Parathyroid adenoma (tissue), 2 donors: ENCODE measurements at regions not wholly inside any gene's neighbourhood (a gene's known extent, or its start where the extent isn't known, plus 50 kb on each side); places are given as distances from the start of the nearest gene placed in this dataset.

Source experiments
- H2AFZ ChIP-seq: fragments of 300-600 bp; sonication (generic); one replicate; pipeline ENCODE4 v1.7.0; 2017; ENCODE audit warnings: antibody characterized with exemption, mild to moderate bottlenecking
- H3K27ac ChIP-seq: fragments of 300-600 bp; sonication (generic); one replicate; pipeline ENCODE4 v1.7.0; 2017
- H3K27me3 ChIP-seq: fragments of 300-600 bp; sonication (generic); one replicate; pipeline ENCODE4 v1.7.0; 2017; ENCODE audit warnings: low read length; ENCODE audit not compliant: control insufficient read depth, insufficient read depth
- H3K36me3 ChIP-seq: fragments of 300-600 bp; sonication (generic); one replicate; pipeline ENCODE4 v1.7.0; 2017; ENCODE audit warnings: low read length; ENCODE audit not compliant: control insufficient read depth, insufficient read depth
- H3K4me1 ChIP-seq: fragments of 300-600 bp; sonication (generic); one replicate; pipeline ENCODE4 v1.7.0; 2017; ENCODE audit warnings: control low read depth
- H3K4me2 ChIP-seq: fragments of 300-600 bp; sonication (generic); one replicate; pipeline ENCODE4 v1.7.0; 2017; ENCODE audit warnings: low read length
- H3K4me3 ChIP-seq: fragments of 300-600 bp; sonication (generic); one replicate; pipeline ENCODE4 v1.7.0; 2017; ENCODE audit warnings: low read depth, low read length
- H3K79me2 ChIP-seq: fragments of 300-600 bp; sonication (generic); one replicate; pipeline ENCODE4 v1.7.0; 2017; ENCODE audit warnings: control low read depth
- H3K9ac ChIP-seq: fragments of 300-600 bp; sonication (generic); one replicate; pipeline ENCODE4 v1.7.0; 2017; ENCODE audit warnings: mild to moderate bottlenecking
- H3K9me3 ChIP-seq: fragments of 300-600 bp; sonication (generic); one replicate; pipeline ENCODE4 v1.7.0; 2017; ENCODE audit warnings: low read length; ENCODE audit not compliant: control insufficient read depth
- TF ChIP-seq, protein P1 (sequence below): fragments of 300-600 bp; sonication (generic); IDR thresholded peaks from one replicate; pipeline ENCODE4 v1.7.0; 2017; ENCODE audit warnings: antibody characterized with exemption, mild to moderate bottlenecking
- donor health status: primary hyperparathyroidism.

DNA sequence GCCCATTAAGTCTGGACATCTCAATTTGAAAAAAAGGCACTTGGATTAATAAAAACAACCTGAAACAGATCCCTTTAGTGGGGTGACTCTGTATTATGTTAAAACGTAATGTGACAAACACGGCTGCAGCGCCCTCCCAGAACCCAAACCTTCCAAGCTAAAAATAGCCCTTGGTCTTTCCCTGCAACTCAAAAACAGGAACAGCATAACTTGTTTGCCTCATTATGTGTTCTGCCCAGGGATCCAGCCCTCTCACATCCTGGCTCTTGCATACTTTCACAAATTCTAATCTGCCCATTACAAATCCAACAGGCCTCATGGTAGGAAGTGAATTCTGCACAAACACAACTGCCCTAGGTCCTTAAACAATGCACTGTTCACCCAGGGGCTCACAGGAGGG, 94.7 kb upstream of the GADD45A start:
- Histone ChIP-seq H2AFZ (peak overlapping the region; percentile 50), H3K4me2 (peak overlapping the region; percentile 34), H3K27me3 (no peaks in the 10 kb centered on the region), H3K79me2 (no peaks in the 10 kb centered on the region), H3K36me3 (no peaks in the 10 kb centered on the region), H3K4me1 (peaks cover 21% of the 10 kb centered on the region), H3K9ac (no peak overlapping the region), H3K9me3 (no peaks in the 10 kb centered on the region), H3K4me3 (no peak overlapping the region), H3K27ac (peak overlapping the region; percentile 19)
- TF ChIP-seq, protein P1, sequence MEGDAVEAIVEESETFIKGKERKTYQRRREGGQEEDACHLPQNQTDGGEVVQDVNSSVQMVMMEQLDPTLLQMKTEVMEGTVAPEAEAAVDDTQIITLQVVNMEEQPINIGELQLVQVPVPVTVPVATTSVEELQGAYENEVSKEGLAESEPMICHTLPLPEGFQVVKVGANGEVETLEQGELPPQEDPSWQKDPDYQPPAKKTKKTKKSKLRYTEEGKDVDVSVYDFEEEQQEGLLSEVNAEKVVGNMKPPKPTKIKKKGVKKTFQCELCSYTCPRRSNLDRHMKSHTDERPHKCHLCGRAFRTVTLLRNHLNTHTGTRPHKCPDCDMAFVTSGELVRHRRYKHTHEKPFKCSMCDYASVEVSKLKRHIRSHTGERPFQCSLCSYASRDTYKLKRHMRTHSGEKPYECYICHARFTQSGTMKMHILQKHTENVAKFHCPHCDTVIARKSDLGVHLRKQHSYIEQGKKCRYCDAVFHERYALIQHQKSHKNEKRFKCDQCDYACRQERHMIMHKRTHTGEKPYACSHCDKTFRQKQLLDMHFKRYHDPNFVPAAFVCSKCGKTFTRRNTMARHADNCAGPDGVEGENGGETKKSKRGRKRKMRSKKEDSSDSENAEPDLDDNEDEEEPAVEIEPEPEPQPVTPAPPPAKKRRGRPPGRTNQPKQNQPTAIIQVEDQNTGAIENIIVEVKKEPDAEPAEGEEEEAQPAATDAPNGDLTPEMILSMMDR = no peak

DNA sequence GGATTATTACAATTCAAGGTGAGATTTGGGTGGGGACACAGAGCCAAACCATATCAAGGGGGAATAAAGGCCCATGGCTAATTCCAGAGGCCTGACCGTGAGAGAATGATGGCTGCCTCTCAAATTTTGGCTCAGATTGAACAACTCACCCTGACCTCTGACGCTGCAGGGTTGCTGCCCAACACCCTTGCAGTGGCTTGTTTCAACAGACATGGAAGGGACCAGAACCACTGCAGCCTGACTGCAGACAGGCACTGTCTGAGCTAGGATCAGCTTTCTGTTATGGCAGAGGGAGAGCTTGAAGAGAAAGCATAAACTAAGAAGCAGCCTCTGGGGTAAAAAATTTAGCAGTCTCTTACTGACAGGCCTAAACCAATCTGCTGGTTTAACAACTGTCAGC, 90.2 kb upstream of the GADD45A start:
- Histone ChIP-seq H3K9me3 (no peaks in the 10 kb centered on the region), H2AFZ (no peak overlapping the region), H3K9ac (no peak overlapping the region), H3K27me3 (no peaks in the 10 kb centered on the region), H3K4me3 (no peak overlapping the region), H3K27ac (no peak overlapping the region), H3K79me2 (no peaks in the 10 kb centered on the region), H3K4me2 (no peak overlapping the region), H3K4me1 (peaks cover 6% of the 10 kb centered on the region), H3K36me3 (no peaks in the 10 kb centered on the region)
- TF ChIP-seq, protein P1 = no peak

DNA sequence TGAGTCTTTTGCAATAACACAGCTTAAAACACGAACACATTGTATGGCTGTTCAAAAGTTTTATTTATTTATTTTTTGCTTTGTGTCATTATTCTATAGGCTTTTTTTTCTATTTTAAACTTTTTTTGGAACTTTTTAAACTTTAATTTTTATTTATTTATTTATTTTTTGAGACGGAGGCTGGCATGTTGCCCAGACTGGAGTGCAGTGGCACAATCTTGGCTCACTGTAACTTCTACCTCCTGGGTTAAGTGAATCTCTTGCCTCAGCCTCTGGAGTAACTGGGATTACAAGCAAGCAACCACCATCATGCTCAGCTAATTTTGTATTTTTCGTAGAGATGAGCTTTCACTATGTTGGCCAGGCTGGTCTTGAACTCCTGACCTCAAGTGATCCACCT, 88.3 kb upstream of the GADD45A start:
- Histone ChIP-seq H3K79me2 (no peaks in the 10 kb centered on the region), H3K27me3 (no peaks in the 10 kb centered on the region), H2AFZ (no peak overlapping the region), H3K4me3 (no peak overlapping the region), H3K9me3 (no peaks in the 10 kb centered on the region), H3K9ac (no peak overlapping the region), H3K27ac (no peak overlapping the region), H3K4me1 (no peaks in the 10 kb centered on the region), H3K4me2 (no peak overlapping the region), H3K36me3 (no peaks in the 10 kb centered on the region)
- TF ChIP-seq, protein P1 = no peak

DNA sequence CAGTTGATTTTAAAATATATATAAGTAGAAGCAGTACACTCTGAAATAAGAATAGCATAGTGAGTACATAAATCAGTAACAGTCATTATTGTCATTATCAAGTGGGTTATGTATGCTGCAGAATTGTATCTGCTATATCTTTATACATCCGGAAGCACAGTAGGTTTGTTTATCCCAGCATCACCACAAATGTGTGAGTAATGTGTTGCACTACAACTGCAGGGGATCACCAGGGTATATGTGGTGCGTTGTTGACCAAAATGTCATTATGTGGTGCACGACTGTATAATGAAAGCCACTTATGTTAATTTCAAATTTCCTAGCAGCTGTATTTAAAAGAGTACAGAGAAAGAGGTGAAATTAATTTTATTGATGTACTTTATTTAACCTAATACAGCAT, 87.7 kb upstream of the GADD45A start:
- Histone ChIP-seq H3K27me3 (no peaks in the 10 kb centered on the region), H3K36me3 (no peaks in the 10 kb centered on the region), H3K79me2 (no peaks in the 10 kb centered on the region), H3K4me3 (no peak overlapping the region), H2AFZ (no peak overlapping the region), H3K4me1 (no peaks in the 10 kb centered on the region), H3K27ac (no peak overlapping the region), H3K9ac (no peak overlapping the region), H3K4me2 (no peak overlapping the region), H3K9me3 (no peaks in the 10 kb centered on the region)
- TF ChIP-seq, protein P1 = no peak

DNA sequence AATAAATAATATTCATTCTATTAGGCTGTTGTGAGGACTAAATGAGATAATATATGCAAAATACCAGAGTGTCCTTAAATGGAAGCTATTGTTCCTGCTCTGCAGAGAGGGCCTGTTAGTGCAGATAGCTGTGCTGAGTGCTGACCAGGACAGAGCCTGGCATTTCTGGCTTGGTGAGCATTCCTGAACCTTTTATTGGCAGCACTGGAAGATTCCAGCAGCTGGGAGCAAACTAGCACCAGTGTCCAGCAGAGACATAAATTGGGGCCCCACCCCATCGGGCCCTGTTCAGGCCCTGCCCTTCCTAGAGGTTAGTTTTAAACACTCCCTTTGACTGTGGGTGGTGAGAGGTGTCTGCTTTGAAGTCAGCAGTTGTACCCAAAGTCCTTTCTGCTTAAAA, 85.9 kb upstream of the GADD45A start:
- H3K4me3 ChIP-seq = no peak overlapping the region
- H2AFZ ChIP-seq = no peak overlapping the region
- H3K4me1 ChIP-seq = no peaks in the 10 kb centered on the region
- H3K27ac ChIP-seq = no peak overlapping the region
- H3K79me2 ChIP-seq = no peaks in the 10 kb centered on the region
- H3K9ac ChIP-seq = no peak overlapping the region
- TF ChIP-seq, protein P1 = no peak
- no peaks in the 10 kb centered on the region for H3K36me3 ChIP-seq
- no peak overlapping the region for H3K4me2 ChIP-seq
- no peaks in the 10 kb centered on the region for H3K27me3 ChIP-seq
- H3K9me3 ChIP-seq = no peaks in the 10 kb centered on the region
